Stimulated activated CD4-positive, alpha-beta T cell treated with anti-CD3 and anti-CD28 coated beads, Interleukin-12 subunit alpha, Interleukin-12 subunit beta, amount 100 ng/mL, for 4 hours (primary cell): ENCODE measurements at regions not wholly inside any gene's neighbourhood (a gene's known extent, or its start where the extent isn't known, plus 50 kb on each side); places are given as distances from the start of the nearest gene placed in this dataset.

Experiments used
- DNase-seq: peaks from one replicate; pipeline ENCODE4 v3.0.0-alpha.2; 2020

DNA sequence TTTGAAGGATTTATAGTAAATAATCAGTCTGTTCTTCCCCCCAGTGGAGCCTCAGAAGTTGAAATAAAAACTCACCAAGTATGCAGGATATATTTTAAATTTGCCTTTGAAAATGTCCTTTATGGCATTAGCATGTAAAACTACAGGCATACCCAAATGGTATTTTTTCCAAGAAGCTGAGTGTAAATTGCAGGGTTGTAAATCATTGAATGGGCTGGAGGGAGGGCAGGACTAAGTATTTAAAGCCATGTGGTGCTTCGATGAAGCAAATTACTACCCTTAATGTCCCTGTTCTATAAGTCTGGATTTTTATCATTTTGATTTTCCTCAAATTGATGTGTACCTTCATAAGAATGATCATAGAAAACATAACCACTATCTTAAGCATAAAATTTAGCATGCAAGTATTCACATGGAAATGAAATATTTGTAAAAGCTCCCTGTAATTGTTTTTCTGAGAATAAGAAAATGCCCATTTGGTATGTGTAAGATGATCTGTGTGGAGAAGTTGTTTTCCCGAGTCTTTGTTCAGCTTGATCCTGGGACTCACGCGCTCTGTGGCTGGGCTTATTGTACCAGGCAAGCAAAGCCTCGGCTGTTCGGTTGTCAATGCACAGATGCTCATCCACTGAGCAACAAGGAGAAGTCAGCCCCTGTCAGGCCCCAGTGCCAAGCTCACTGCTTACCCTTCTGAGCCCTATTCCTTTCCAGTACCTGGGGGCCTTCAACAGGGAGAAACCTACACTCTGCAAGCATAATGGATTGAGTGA, 66.7 kb downstream of the CD164 start:
- DNase-seq: no peak

GRCh38 chr6:109314313-109314712, 68.0 kb downstream of the CD164 start:
- no peak for DNase-seq

DNA sequence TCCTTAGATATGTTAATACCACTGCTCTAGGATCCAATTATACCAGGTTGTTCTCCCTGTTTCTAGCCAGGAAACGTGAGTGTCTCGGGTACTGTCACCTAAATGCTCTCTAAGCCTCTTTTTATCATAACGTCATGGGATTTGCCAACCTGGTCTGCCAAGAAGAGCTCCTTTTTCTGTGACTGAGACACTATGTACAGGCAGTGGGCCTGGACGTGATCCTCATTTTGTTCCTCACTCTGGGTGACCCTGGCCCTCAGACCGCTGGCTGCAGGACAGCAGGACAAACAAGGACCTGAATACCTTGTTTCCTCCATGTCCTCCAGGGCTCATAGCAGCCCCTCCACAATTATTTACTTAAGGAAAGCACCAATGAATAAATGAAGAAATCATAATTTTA, 69.1 kb downstream of the CD164 start:
- no peak for DNase-seq

GRCh38 chr6:109311471-109311870, 70.8 kb downstream of the CD164 start:
- DNase-seq: no peak

GRCh38 chr6:109309917-109310316, 72.3 kb downstream of the CD164 start:
- DNase-seq: no peak

DNA sequence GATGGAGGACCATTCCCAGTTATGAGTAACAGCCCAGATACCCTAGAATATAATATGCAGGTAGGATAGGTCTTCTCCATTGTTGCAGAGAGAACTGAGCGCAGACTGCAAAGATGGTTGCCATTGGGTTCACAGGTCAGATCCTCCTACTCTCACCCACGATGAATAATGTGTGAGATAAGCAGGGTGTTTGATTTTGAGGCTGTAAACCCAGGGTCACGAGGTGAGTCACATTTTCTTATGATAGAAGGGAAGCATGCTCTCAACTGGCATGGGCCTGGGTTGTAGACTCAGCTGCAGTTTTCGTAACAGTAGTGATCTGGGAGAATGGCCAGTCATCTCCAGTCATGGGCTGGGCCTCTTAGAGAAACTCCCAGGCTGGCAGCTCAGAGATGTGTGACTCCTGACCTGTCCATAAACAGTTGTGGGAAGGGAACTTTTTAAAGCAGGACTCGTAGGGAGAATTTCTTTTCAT, 74.2 kb downstream of the CD164 start:
- DNase-seq: no peak

DNA sequence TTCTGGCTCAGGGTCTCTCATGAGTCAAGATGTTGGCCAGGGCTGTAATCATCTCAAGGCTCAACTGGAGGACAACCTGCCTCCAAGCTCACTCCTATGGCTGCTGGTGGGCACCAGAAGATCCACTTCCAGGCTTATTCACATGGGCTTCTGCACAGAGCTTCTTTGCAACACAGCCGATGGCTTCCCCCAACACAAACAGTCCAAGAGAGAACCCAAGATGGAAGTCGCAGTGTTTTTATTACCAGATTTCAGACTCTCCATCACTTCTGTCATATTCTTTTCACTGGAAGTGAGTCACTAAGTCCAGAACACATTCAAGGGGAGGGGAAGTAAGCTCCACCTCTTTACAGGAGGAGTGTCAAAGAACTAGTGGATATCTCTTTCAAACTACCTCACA, 75.5 kb downstream of the CD164 start:
- DNase-seq: no peak

- no peak for DNase-seq
These were observed 77.2 kb downstream of the CD164 start for GRCh38 chr6:109305028-109305427.

- no peak for DNase-seq
These were observed 77.8 kb downstream of the CD164 start for GRCh38 chr6:109304284-109305015.

- DNase-seq: no peak
These were observed 78.5 kb downstream of the CD164 start for GRCh38 chr6:109303640-109304283.

- DNase-seq: no peak
These were observed 79.1 kb downstream of the CD164 start for GRCh38 chr6:109303164-109303563.

DNA sequence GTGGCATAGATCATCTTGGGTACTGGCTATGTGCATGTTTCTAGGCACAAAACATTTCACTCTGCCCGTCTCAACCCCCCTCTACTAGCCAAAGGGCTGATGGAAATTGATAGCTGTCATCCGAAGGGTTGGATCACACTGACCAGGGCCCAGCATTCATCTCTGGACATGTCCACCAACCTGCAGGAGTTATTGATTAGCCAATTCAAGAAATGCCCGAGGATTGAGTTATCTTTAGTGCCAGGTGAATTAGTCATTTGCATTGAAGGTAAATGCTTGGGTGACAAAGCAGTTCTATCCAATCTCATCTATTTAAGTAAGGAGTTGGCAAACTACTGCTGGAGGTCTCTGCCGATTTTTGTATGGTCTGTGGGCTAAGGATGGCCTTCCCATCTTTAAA, 80.1 kb downstream of the CD164 start:
- DNase-seq: no peak

GRCh38 chr6:109301418-109301817, 80.8 kb downstream of the CD164 start:
- no peak for DNase-seq

DNA sequence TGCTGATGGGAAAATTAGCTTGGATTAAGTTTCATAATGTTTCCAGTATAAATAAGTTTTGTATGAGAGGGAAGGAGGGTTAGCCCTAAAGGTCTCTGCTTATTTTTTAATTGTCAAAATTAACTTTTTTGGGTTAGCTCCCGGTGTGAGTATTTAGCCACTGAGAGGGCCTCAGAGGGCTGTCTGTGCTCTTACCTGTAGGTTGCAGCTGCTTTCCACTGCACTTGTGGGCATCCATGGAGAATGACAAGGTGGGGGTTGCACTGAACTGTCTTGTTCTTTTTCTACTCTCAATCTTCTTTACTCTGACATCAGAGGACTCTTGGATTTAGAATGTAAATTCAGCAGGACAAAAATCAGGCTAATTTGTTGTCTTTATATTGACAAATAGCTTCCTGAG, 81.4 kb downstream of the CD164 start:
- DNase-seq: no peak

DNA sequence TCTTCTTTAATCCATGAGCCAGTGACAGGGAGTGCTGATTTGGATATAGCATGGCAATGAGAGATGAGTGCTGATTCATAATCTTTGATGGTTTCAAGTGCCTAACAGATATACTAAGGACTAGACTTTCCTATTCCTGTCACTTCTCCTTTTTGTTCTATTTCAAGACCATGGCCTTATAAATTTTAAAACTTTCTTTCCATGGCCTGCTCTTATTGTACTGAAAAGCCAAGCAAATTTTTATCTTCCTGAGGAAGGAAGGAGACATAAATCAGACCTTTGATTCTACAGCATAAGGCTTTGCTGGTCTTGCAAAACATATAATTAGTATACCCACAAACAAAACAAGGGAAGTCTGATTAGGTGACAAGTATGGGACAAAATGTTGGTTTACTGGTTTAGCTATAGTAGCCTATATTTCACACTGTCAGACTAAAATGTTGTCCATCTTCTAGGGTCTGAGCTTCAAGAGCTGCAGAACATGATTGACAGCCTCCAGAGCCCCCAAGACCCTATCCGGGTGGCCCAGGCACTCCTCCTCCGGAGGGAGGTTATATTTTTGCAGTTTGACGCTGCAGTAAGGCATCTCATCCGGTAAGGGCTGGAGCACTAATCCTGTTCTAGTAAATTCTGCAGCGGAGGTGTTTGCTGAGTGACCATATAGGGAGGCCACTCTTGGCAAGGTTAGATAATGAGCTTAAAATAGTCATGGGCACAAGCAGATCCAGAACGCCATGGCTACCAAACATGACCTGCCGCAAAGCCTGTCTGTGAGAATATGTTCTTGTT, 82.3 kb downstream of the CD164 start:
- DNase-seq: no peak

DNA sequence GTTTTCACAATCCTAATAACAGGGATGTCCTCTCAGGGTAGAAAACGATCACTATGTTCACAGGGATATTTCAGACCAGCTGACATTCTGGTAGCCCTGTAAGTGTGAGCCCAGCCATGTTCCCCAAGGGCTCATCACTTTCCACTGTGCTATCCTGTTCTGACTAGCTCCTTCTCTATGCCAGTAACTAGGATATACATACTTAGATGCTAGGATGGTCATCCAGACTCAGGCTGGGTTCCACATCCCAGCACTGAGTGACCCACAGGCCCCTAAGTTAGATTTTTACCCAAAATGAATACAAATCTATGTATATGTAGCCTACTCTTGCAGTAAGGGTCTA, 83.0 kb downstream of the CD164 start:
- DNase-seq: no peak

DNA sequence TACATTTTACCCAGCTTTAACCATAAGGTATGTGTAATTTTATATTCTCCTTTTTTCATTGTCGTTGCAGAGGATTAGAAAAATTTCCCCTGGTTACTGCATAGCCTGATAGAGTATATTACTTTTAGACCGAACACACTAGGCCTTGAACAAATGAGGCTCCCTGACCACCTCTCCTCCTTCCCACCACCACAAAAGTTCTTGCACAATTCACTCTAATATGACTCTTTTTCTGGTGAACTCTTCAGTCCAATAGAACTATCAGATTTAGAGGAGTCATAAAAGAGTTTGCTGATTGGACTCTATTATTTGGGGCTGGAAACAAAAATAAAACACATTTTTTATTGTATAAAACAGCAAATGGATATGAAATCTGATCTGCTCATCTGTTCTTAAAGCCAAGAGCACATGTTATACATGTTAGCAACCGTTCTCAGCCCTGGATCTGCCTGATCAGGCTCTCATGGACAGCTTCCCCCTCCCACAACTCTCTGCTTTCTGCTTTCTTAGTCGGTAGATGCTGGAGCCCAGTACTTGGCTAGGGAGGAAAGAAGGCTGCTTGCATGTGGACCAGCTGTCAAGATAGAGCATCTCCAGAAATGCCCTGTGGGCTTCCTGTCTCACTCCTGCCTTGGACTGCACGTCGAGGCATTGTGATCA, 83.5 kb downstream of the CD164 start:
- DNase-seq: no peak

GRCh38 chr6:109297406-109298110, 84.7 kb downstream of the CD164 start:
- DNase-seq: no peak

DNA sequence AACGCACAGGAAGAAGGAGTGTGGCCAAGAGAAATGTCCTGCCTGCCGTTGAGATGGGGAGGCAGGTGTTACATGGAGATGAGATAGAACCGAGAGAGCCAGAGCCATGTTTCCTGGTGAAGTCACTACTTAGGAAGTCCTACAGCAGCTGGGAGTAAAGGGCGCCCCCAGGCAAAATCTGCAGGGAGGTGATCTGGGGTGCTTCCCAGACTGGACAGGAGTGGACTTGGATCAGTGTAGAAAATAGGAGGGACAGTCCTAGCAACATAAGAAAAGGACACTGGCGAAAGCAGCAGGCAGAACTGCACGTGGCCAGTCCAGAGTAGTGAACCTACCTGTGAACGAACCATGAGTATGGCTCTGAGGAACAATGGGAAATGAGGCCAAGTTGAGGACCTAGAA, 85.3 kb downstream of the CD164 start:
- DNase-seq: no peak

GRCh38 chr6:109296452-109296851, 85.8 kb downstream of the CD164 start:
- DNase-seq: no peak

- DNase-seq: no peak
These were observed 86.5 kb downstream of the CD164 start for GRCh38 chr6:109295774-109296156.
